ENCODE measurements at regions not wholly inside any gene's neighbourhood (a gene's known extent, or its start where the extent isn't known, plus 50 kb on each side); places are given as distances from the start of the nearest gene placed in this dataset.

GRCh38 chr9:99288830-99289229 lies 66.7 kb downstream of the SEC61B start:
- Histone ChIP-seq H3K9ac (replicated peaks in 1 of 4; ENCODE audit: extremely low read depth in 1 of 4, low read depth in 3 of 4, low read length in 3 of 4) (no peak overlapping the region), H4K91ac (replicated peaks; ENCODE audit: insufficient read length, low read length) (no peak overlapping the region), H2AFZ (ENCODE audit: low read length) (no peak overlapping the region), H3K4me2 (ENCODE audit: insufficient read depth in 1 of 2, low read depth in 2 of 2, low read length in 2 of 2) (no peak overlapping the region), H3K27ac (ENCODE audit: low read depth, low read length) (no peak overlapping the region), H3K14ac (ENCODE audit: insufficient read length) (no peak overlapping the region), H3K9me3 (ENCODE audit: insufficient read depth in 2 of 2, low read depth in 1 of 2, low read length in 1 of 2) (no peaks in the 10 kb centered on the region), H4K5ac (ENCODE audit: insufficient read length, low read depth, low read length) (no peak overlapping the region), H3K27me3 (replicated peaks in 1 of 4; ENCODE audit: control insufficient read depth in 3 of 4, extremely low read depth in 1 of 4, insufficient read depth in 3 of 4, low read length in 3 of 4) (no peaks in the 10 kb centered on the region), H3K4me1 (replicated peaks in 1 of 4; ENCODE audit: control insufficient read depth in 3 of 4, insufficient read depth in 4 of 4, low read length in 3 of 4) (no peaks in the 10 kb centered on the region; a peak in 1 of 7 replicates), H3K4me3 (ENCODE audit: extremely low read depth in 1 of 4, insufficient read depth in 2 of 4, low read depth in 3 of 4, low read length in 4 of 4) (no peak overlapping the region), H3K56ac (replicated peaks; ENCODE audit: insufficient read length, low read depth, low read length) (no peak overlapping the region), H2AK5ac (ENCODE audit: low read depth, low read length) (no peak overlapping the region), H3K36me3 (ENCODE audit: control insufficient read depth in 2 of 4, insufficient read depth in 4 of 4, low read length in 3 of 4) (no peaks in the 10 kb centered on the region), H2BK15ac (ENCODE audit: low read length) (no peak overlapping the region), H2BK12ac (ENCODE audit: low read depth, low read length) (no peak overlapping the region), H4K8ac (ENCODE audit: extremely low read depth, insufficient read depth, low read length) (no peak overlapping the region), H4K20me1 (replicated peaks in 1 of 2; ENCODE audit: control insufficient read depth in 1 of 2, insufficient read depth in 2 of 2, low read length in 2 of 2) (no peaks in the 10 kb centered on the region), H2BK20ac (ENCODE audit: low read length) (no peak overlapping the region), H2BK5ac (ENCODE audit: low read depth, low read length) (no peak overlapping the region), H2BK120ac (replicated peaks; ENCODE audit: low read depth, low read length) (no peak overlapping the region), H3K79me1 (ENCODE audit: low read depth, low read length) (no peaks in the 10 kb centered on the region), H3K18ac (ENCODE audit: extremely low read depth, low read length) (no peak overlapping the region), H3K23me2 (ENCODE audit: low read depth, low read length) (no peaks in the 10 kb centered on the region), H3K4ac (replicated peaks; ENCODE audit: insufficient read length, low read depth, low read length) (no peak overlapping the region), H3K79me2 (ENCODE audit: control insufficient read depth in 1 of 2, insufficient read depth in 2 of 2, low read length in 2 of 2) (no peaks in the 10 kb centered on the region), H3K23ac (ENCODE audit: insufficient read length) (no peak overlapping the region)
- no peak for FAIRE-seq
- no peak for DNase-seq (ENCODE audit: low read depth in 1 of 2, low spot score in 2 of 2)
- 56% methylated on average over 6 of the region's 6 CpGs; no CpG with 5 or more reads in 1 of the 2 experiments for WGBS, 2 experiments (ENCODE audit: extremely low coverage in 1 of 2, insufficient coverage in 1 of 2, insufficient read length in 1 of 2, insufficient replicate concordance in 2 of 2, low coverage in 1 of 2, low lambda C conversion rate in 2 of 2, missing lambda C conversion rate in 1 of 2)
- POLR2A ChIA-PET (ENCODE audit: partially characterized antibody) = no interaction called here
- CTCF ChIA-PET (ENCODE audit: partially characterized antibody) = interaction anchor here (0.9 kb wide), 1 partner anchor 57 kb away, joined by 3 read pairs; no protein-coding TSS in a partner anchor
- no peak for TF ChIP-seq BCL11A (IDR thresholded peaks at IDR 0.05; ENCODE audit: low read depth in 2 of 2, low read length in 2 of 2)
- TF ChIP-seq JUN (IDR thresholded peaks at IDR 0.05; ENCODE audit: low read depth, low read length) = no peak
- TF ChIP-seq CTBP2 (IDR thresholded peaks at IDR 0.05; ENCODE audit: borderline replicate concordance, insufficient read depth, insufficient read length, low read length) = no peak
- no peak for TF ChIP-seq POLR2A (IDR thresholded peaks at IDR 0.05; ENCODE audit: control extremely low read depth in 1 of 2, low read depth in 2 of 2, low read length in 2 of 2)
- no peak for TF ChIP-seq SP1 (IDR thresholded peaks at IDR 0.05; ENCODE audit: low read depth, low read length)
- TF ChIP-seq HDAC6 (IDR thresholded peaks at IDR 0.05; ENCODE audit: low read depth, low read length) = no peak
